GM10266 (cell line): ENCODE measurements at regions not wholly inside any gene's neighbourhood (a gene's known extent, or its start where the extent isn't known, plus 50 kb on each side); places are given as distances from the start of the nearest gene placed in this dataset.

ENCODE experiments used
- DNase-seq: peaks from one replicate; pipeline ENCODE4 v3.0.0; 2012; ENCODE audit errors: extremely low spot score
- CTCF ChIP-seq: IDR thresholded peaks from 2 replicates; pipeline ENCODE4 v1.5.1; 2012; ENCODE audit warnings: mild to moderate bottlenecking, low read depth; ENCODE audit not compliant: control insufficient read depth, insufficient read depth; ENCODE audit errors: missing control alignments

GRCh38 chr1:59122527-59122926 is 174.4 kb upstream of the FGGY start:
- TF ChIP-seq CTCF, result no peak
- DNase-seq, result no peak

GRCh38 chr1:59123081-59123681 is 173.7 kb upstream of the FGGY start:
- TF ChIP-seq CTCF, result no peak
- no peak for DNase-seq

GRCh38 chr1:59124166-59124565 is 172.7 kb upstream of the FGGY start:
- DNase-seq, result no peak
- no peak for TF ChIP-seq CTCF

GRCh38 chr1:59125154-59125553 is 171.7 kb upstream of the FGGY start:
- DNase-seq, result no peak
- TF ChIP-seq CTCF, result no peak

- TF ChIP-seq CTCF, result no peak
- no peak for DNase-seq
These were observed 171.1 kb upstream of the FGGY start for GRCh38 chr1:59125676-59126320.

GRCh38 chr1:59126366-59126765 is 170.5 kb upstream of the FGGY start:
- TF ChIP-seq CTCF, result no peak
- no peak for DNase-seq

GRCh38 chr1:59128239-59128736 is 168.6 kb upstream of the FGGY start:
- no peak for TF ChIP-seq CTCF
- DNase-seq, result no peak
